Renal pelvis (tissue), 1 donor: ENCODE measurements at regions not wholly inside any gene's neighbourhood (a gene's known extent, or its start where the extent isn't known, plus 50 kb on each side); places are given as distances from the start of the nearest gene placed in this dataset.

Experiments used
- DNase-seq: peaks from one replicate; pipeline ENCODE4 v3.0.0-alpha.2; 2013

- DNase-seq = peak; percentile 42
Measured at GRCh38 chr6:148244217-148244935, 98.3 kb upstream of the SASH1 start.

GRCh38 chr6:148247386-148248063 lies 95.1 kb upstream of the SASH1 start:
- DNase-seq = no peak

- no peak for DNase-seq
Measured at GRCh38 chr6:148249160-148249559, 93.5 kb upstream of the SASH1 start.

- no peak for DNase-seq
Measured at GRCh38 chr6:148249679-148250375, 92.8 kb upstream of the SASH1 start.

- peak; percentile 22 for DNase-seq
Measured at GRCh38 chr6:148250975-148251685, 91.5 kb upstream of the SASH1 start.

GRCh38 chr6:148251891-148252290 lies 90.7 kb upstream of the SASH1 start:
- DNase-seq = no peak

- DNase-seq = no peak
Measured at GRCh38 chr6:148257810-148258209, 84.8 kb upstream of the SASH1 start.

GRCh38 chr6:148258868-148259267 lies 83.8 kb upstream of the SASH1 start:
- DNase-seq = no peak

- DNase-seq = no peak
Measured at GRCh38 chr6:148261470-148261869, 81.2 kb upstream of the SASH1 start.

GRCh38 chr6:148263010-148263409 lies 79.6 kb upstream of the SASH1 start:
- no peak for DNase-seq

- no peak for DNase-seq
Measured at GRCh38 chr6:148263961-148264360, 78.7 kb upstream of the SASH1 start.

GRCh38 chr6:148265054-148265453 lies 77.6 kb upstream of the SASH1 start:
- DNase-seq = no peak

- no peak for DNase-seq
Measured at GRCh38 chr6:148269386-148269785, 73.3 kb upstream of the SASH1 start.

GRCh38 chr6:148271711-148272439 lies 70.8 kb upstream of the SASH1 start:
- no peak for DNase-seq

GRCh38 chr6:148272597-148272996 lies 70.0 kb upstream of the SASH1 start:
- no peak for DNase-seq

GRCh38 chr6:148273962-148274752 lies 68.5 kb upstream of the SASH1 start:
- DNase-seq = no peak

- no peak for DNase-seq
Measured at GRCh38 chr6:148274809-148275208, 67.8 kb upstream of the SASH1 start.

GRCh38 chr6:148285205-148285604 lies 57.4 kb upstream of the SASH1 start:
- DNase-seq = no peak

- no peak for DNase-seq
Measured at GRCh38 chr6:148286563-148286962, 56.1 kb upstream of the SASH1 start.

- no peak for DNase-seq
Measured at GRCh38 chr6:148287623-148288333, 54.9 kb upstream of the SASH1 start.
